HG03432 (cell line): ENCODE measurements at regions not wholly inside any gene's neighbourhood (a gene's known extent, or its start where the extent isn't known, plus 50 kb on each side); places are given as distances from the start of the nearest gene placed in this dataset.

Experiments used
- ATAC-seq: cut with Tn5 transposase; IDR thresholded peaks from one replicate; pipeline ENCODE4 v1.9.1; 2021; ENCODE audit warnings: mild to moderate bottlenecking, moderate library complexity; ENCODE audit not compliant: unreplicated experiment

DNA sequence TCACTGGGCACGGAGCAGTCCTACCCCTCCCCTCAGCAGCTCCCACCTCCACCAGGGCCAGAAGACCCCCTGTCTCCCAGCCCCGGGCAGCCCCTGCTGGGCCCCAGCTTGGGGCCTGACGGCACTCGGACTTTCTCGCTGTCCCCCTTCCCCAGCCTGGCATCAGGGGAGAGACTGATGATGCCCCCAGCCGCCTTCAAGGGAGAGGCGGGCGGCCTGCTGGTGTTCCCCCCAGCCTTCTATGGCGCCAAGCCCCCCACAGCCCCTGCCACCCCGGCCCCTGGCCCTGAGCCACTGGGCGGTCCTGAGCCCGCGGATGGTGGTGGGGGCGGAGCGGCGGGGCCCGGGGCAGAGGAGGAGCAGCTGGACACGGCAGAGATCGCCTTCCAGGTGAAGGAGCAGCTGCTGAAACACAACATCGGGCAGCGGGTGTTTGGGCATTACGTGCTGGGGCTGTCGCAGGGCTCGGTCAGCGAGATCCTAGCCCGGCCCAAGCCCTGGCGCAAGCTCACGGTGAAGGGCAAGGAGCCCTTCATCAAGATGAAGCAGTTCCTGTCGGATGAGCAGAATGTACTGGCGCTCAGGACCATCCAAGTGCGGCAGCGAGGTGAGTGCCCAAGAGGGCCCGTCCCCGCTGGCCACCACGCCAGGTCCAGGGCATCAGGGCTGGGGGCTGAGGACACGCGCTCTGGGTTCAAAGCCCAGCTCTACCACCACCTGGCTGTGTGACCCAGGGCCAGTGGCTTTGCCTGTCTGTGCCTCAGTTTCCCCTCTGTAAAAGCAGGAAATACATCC, 58.6 kb downstream of the PHETA1 start:
- ATAC-seq, result no peak

DNA sequence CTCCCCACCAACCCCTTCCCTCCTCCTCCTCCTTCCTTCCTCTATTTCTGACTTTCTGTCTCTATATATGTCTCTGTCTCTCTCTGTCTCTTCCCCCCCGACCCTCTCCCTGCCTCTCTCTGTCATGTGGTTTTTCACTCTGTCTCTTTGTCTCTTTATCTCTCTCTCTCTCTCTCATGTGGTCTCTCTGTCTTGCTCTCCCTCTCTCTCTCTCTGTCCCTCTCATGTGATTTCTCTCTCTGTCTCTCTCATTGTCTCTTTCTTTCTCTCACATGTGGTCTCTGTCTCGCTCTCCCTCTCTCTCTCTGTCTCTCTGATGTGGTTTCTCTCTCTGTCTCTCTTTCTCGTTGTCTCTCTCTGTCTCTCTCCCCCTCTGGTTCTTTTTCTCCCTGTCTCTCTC, 59.3 kb downstream of the PHETA1 start:
- no peak for ATAC-seq

DNA sequence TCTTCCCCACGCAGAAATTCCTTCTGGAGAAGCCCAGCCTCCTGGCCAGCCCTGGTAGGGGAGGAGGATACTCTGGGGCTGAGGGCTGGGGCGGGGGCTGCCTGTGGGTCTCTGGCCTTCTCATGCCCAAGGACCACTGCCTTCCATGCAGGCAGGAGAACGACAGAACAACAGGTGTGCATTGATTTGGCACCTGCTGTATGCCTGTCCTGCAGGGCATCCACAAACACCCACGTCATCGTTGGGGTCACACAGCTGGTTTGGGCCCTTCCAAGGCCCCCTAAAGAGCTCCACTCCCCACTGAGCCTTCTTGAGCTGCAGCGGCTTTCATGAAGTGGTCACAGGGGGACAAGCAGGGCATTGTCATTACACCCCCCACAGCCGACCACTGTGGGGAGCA, 60.4 kb downstream of the PHETA1 start:
- no peak for ATAC-seq

DNA sequence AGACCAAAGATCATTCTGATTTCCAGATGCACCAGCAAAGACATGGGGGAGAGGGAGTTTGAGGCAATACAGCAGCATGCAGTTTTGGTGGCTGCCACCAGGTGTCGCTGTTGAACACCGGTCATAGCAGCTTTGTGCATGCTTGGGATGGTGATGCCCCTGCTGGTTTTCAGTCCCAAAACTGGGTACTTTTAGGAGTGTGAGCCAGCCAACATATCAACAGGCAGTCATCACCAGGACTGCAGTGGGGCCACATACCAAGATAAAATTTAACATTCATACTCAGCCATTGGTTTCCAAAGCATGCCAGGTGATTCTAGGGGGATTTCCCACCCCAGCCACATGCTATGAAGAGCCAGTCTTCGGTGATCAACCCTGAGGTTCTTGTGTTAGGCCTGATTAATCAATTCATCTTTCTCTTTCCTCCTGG, 64.2 kb downstream of the PHETA1 start:
- no peak for ATAC-seq

DNA sequence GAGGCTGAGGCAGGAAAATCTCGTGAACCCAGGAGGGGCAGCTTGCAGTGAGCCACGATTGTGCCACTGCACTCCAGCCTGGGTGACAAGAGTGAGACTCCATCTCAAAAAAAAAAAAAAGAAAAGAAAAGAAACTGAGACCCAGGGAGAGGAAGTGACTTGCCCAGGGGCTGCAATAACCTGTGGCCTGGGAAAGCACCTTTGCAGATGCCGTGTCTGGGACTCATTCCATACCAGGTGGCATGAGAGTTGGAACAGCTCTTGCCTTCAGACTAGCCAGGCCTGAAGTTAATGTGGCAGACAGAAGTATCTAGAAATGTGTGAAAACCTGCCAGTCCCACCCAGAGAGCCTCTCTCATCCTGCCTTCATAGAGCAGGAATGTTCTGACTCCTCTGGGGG, 65.4 kb downstream of the PHETA1 start:
- ATAC-seq, result no peak

DNA sequence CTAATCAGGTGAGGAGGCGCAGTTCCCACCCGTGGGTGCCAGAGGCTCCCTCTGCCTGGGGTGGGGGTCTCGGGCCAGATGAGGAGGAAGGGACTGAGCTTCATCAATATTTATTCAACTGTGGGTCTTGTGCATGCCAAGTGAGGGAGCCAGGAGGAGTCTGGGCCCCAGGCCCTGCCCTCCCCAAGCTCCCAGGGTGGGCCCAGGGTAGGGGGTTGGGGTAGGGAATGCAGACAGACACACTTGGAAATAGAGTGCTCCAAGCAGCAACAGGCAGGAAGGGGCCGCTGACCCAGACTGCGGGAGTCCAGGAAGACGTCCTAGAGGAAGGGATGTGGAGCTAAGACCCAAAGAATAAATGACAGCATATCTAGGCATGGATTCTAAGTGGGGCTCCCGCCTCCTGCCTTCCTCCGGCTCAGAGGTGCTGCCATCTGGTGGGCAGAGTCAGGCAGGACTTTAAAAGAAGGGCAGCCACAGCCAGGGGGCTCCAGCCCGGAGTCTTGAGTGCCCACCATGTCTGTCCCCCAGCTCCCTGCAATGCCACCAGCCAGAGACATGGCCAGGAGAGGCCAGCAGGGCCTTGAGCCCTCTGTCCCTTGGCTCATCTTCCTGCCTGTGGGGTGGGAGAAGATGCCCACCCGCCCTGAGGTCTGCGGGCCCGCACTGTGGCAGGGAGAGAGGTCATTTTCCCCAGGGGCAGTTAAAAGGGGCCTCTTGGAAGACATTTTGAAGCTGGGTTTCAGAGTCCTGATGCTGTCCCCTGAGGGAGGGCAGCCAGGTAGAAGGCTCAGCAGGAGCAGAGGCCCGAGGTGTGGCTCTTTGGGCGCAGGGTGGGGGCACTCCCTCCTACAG, 70.1 kb downstream of the PHETA1 start:
- no peak for ATAC-seq

DNA sequence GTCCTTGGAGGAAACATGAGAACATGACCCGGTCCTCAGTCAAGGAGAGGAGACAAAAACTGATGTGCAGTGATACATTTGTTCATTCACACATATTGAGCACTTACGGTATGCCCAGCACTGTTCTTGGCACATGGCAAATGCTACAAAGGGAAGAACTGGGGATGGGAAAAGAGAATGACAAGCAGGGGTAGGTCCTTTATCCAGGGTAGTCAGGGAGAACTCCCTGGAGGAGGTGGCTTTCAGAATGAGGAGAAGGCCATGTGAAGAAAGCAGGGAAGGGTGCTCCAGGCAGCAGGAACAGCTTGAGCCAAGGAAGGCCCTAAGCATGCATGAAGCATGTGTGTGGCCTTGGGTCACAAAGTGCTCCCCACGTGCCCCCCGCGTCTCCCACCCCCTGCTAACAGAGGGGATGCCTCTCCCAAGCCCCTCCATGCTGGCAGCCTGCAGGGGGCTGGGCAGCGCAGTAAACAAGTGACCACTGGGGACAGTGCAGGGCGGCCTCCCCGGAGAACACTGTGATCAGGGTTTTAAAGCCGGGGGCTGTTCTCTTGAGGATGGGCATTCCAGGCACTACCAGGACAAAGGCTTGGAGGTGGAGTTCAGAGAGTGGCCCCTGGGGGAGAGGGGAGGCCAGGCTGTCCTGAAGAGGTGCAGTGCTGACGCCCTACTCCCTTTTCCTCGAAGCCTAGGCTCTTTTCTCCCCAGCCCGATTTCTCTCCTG, 71.0 kb downstream of the PHETA1 start:
- ATAC-seq, result no peak

DNA sequence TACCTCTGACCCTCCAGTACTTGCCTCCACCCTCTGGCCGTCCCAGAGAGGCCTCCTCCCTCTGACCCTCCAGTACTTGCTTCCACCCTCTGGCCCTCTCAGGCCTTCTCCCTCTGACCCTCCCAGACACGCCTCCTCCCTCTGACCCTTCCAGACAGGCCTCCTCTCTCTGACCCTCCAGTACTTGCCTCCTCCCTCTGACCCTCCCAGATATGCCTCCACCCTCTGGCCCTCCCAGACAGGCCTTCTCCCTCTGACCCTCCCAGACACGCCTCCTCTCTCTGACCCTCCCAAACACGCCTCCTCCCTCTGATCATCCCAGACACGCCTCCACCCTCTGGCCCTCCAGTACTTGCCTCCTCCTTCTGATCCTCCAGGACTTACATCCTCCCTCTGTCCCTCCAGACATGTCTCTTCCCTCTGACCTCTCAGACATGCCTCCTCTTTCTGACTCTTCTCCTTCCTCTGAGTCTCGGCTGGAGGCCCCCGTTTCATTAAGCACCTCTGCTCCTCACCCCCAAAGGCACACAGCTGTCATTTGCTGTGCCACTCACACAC, 71.9 kb downstream of the PHETA1 start:
- no peak for ATAC-seq

DNA sequence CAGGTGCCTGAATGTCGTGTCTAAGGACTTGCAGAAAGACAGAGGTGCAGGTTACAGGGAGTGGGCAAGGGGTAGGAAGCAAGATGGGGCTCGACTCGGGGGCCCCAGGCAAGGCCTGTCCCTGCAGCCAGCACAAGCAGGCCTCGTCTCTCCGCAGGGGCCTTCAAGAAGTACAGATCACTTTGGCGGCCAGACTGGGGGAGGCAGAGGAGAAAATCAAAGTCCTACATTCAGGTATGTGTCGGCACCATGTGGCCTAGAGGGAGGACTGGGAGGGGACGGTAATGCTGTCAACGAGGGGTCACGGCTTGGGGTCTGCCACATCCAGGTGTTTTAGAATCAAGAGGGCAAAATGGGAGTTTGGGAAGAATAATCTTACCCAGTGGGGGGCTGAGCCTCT, 73.7 kb downstream of the PHETA1 start:
- no peak for ATAC-seq

DNA sequence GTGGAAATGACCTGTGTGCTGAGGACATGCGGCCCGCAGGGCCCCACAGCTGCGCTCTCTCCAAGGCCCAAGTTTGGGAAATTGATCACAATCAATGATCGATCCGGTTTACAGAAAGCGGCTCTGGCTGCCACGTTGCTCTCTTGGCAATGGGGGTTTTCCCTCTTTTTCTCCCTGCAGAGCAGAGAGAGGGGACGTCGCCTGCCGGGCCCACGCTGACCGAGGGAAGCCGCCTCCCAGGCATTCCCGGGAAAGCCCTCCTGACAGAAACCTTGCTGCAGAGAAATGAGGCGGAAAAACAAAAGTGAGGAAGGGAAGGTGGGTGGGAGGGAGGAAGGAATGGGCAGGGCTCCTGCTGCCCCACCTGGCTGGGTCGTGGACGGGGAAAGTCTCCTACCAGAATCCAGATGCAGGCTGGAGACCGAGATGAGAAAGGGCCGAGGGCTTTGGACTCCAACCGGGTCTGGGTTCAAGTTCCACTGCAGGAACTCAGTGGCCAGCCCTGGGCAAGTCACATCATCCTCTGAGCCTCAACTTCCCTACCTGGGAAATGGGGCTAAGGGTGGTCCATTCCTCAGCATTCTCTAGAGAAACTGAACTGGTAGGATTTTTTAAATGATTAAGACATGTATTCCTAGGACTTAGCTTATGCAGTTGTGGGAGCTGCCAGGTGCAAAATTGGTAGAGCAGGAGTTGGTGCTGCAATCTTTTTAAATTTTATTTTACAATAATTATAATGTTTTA, 75.5 kb downstream of the PHETA1 start:
- ATAC-seq, result no peak

DNA sequence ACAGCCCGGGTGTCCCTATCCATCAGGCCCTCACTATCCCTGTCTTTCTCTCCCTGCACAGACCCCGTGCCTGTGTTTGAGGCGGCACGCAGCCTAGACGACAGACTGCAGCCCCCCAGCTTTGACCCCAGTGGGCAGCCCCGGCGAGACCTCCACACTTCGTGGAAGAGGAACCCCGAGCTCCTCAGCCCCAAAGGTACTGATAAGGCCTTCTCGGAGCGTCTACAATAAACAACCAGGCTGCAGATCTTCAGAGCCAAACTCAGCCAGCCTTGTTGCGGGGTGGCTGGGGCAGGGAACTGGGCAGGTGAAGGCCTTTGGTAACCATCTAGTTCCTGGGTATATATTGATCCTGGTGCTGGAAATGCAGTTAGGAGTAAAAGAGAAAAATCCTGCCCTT, 77.5 kb downstream of the PHETA1 start:
- ATAC-seq, result no peak

DNA sequence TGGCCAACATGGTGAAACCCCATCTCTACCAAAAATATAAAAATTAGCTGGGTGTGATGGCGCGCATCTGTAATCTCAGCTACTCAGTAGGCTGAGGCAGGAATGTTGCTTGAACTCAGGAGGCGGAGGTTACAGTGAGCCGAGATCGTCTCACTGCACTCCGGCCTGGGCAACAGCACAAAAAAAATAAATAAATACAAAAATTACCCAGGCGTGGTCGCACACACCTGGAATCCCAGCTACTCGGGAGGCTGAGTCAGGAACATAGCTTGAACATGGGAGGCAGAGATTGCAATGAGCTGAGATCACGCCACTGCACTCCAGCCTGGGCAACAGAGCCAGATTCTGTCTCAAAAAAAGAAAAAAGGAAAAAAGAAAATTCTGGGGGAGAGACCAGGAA, 80.1 kb downstream of the PHETA1 start:
- no peak for ATAC-seq

DNA sequence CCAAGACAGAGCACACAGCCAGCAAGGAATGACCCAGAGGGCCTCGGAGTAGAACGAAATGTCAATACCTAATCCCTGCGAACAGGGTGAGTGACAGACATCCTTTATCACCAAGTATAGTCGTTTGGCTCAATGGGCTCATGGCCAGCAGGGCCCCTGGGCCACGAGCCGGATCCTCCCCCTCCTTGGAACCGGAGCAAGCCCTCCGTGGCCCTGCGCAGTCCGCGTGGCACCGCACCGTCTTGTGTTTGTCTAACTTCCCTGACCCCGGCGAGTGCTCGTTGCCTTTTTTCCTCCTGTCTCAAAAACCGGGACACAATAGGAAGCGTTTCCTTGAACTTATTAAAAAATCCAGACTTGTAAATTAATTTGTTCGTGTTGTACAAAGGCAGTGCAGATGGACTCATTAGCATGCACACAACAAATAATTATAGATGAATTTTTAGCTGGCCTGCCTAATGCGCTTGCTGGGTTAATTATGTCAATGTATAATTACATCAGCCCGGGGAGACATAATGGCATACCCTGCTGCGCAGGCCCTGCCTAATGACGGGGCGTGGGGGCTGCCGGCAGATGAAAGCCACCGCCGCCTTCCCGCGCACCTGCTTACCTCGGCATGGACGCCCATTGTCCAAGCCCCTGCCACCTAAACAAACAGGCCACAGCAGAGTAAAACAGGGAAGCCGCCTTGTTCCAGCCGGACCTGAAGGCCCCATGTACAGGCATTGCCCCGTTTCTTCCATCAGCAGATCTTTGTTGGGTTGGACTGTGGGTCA, 81.6 kb downstream of the PHETA1 start:
- no peak for ATAC-seq

DNA sequence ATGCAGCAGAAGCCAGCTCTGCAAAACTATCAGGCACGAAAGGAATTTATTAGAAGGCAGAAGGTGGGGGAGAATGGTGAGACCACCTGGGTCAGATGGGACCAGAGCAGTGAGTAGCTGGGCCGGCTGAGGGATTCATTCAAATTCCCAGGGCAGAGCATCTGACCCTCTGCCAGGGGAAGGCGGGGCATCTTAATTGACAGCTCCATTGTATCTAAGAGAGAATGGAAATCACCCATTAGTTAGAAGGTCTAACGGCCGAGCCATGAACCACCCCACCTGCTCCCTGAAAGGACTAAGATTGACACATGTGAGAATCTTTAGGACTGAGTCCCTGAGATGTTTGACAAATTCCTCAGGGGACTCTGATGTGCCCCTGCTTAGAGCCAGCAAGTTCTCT, 83.7 kb downstream of the PHETA1 start:
- no peak for ATAC-seq

DNA sequence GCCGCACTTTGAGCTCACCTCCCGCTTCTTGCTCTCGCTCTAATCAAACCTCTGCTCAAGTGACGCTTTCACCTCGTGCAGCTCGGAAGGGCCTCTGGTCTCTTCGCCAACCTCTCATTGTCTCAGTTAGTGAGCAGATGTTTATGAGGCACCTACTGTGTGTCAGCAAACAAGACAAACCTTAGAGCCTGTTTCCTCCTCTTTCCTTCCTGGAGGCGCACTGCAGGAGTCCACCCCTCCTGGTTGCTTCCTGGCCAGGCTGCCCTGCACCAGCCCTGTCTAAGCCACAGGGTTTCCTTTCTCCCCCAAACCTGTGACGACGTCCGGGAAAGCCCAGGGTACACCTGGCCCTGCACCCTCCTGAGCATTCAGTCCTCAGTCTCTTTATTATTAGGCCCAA, 84.2 kb downstream of the PHETA1 start:
- no peak for ATAC-seq

DNA sequence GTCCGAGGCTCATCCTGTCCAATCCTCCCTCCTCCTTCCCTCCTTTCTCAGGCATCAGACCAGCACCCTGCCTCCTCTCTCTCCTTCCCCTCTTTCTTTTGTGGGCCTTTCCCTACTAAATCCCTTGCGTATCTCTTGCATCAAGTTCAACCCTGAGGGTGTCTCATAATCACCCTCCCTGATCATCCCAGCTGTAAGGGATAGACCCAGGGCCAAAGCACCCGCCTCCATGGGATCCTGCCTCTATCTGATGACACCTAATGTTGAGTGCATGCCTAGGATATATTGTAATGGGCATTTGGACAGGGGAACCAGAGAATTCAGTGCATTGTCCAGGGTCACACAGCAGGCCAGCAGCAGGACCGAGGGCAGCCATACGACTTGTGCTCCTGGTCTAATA, 84.9 kb downstream of the PHETA1 start:
- no peak for ATAC-seq

DNA sequence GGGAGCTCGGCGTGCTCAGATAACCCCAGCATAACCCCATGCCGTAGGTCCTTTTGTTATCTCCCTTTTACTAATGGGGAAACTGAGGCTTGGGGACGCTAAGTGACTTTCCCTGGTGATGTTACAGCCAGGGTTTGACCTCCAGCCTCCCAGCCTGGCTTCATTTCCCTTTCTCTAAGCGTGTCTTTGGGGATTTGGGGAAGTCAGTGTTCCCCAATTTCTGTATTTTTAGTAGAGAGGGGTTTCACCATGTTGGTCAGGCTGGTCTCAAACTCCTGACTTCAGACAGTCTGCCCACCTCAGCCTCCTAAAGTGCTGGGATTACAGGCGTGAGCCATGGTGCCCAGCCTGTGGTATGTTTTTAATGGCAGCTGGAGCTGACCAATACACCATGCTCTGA, 85.4 kb downstream of the PHETA1 start:
- no peak for ATAC-seq

DNA sequence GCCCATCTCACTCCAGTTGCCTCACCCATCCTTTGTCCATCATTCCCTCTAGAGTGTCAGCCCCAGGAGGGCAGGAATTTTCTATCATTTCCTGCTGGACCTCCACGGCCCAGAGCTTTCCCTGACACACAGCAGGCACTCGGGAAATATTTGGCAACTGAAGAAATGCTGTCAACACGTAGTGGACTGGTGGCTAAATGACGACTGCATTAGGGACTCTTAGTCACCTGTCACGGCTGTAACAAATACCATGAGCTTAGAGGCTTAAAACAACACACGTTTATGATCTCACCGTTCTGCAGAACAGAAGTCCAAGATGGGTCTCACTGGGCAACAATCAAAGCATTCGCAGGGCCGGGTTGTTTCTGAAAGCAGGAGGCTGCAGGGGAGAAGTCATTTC, 91.3 kb downstream of the PHETA1 start:
- no peak for ATAC-seq

DNA sequence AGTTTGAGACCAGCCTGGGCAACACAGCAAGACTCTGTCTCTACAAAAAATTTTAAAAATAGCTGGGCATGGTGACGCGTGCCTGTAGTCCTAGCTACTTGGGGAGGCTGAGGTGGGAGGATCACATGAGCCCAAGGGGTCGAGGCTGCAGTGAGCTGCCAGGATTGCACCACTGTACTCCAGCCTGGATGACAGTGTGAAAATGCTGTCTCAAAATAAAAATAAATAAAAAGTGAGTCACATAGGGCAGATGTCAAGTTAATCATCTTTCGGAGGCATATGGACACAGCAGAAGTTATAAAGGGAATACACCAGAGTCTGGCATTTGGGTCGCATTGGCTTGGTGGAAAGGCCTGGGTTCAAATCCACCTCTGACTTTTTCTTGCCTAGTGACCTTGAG, 92.7 kb downstream of the PHETA1 start:
- ATAC-seq, result no peak

DNA sequence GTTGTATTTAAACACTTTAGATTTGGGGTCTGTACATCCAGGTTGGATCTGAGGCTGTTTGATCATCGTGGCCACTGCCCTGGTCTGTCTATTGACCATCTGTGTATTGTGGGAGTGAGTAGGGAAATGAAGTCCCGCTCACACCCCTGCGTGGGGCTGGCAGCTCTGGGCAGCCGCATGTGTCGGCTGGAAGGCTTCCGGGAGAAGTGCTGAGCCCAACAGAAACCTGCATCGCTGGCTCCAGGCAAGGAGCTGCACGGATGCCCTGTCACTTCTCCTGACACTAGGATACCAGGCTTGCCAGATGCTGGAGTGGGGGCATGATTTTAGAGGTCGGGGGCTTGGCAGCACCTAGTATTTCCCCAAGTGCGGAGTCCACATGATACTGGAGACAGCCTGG, 93.6 kb downstream of the PHETA1 start:
- ATAC-seq, result no peak
